SU-DHL-6 (cell line): ENCODE measurements at regions not wholly inside any gene's neighbourhood (a gene's known extent, or its start where the extent isn't known, plus 50 kb on each side); places are given as distances from the start of the nearest gene placed in this dataset.

Source experiments
- H2AFZ ChIP-seq: fragments of 200-600 bp; sonication (generic); 2 replicates; pipeline ENCODE4 v1.6.1; 2014; ENCODE audit warnings: low read depth, mild to moderate bottlenecking, moderate library complexity, mixed read lengths, antibody characterized with exemption, low read length; ENCODE audit not compliant: severe bottlenecking
- H3F3A ChIP-seq: fragments of 200-600 bp; shearing (Covaris generic); 2 replicates; pipeline ENCODE4 v1.6.0; 2016; ENCODE audit warnings: antibody characterized with exemption, mild to moderate bottlenecking; ENCODE audit not compliant: insufficient read depth
- H3K27ac ChIP-seq: fragments of 200-600 bp; sonication (generic); 2 replicates; pipeline ENCODE4 v1.5.1; 2016; ENCODE audit warnings: low read depth, mild to moderate bottlenecking, low read length, moderate library complexity, mixed read lengths
- H3K27me3 ChIP-seq: fragments of 200-600 bp; sonication (generic), shearing (Covaris generic); 2 replicates; pipeline ENCODE4 v1.6.0; 2014; ENCODE audit warnings: mild to moderate bottlenecking, low read length
- H3K36me3 ChIP-seq: fragments of 200-600 bp; sonication (generic); 2 replicates; pipeline ENCODE4 v1.6.1; 2014; ENCODE audit warnings: mild to moderate bottlenecking, low read length, mixed read lengths
- H3K4me2 ChIP-seq: fragments of 300-600, 200-600 bp; shearing (Covaris generic), sonication (generic); 2 replicates; pipeline ENCODE4 v1.6.0; 2014; ENCODE audit warnings: low read length, low read depth, mild to moderate bottlenecking; ENCODE audit not compliant: poor library complexity, severe bottlenecking
- H3K4me3 ChIP-seq: fragments of 200-600 bp; sonication (generic); 2 replicates; pipeline ENCODE4 v1.5.1; 2014; ENCODE audit warnings: antibody characterized with exemption, low read length, mild to moderate bottlenecking, mixed read lengths; ENCODE audit not compliant: insufficient read depth, poor library complexity, severe bottlenecking
- H3K79me2 ChIP-seq: fragments of 200-600 bp; sonication (generic); 2 replicates; pipeline ENCODE4 v1.6.1; 2014; ENCODE audit warnings: mild to moderate bottlenecking, low read length, moderate library complexity; ENCODE audit not compliant: insufficient read depth
- H3K9ac ChIP-seq: fragments of 200-600 bp; sonication (generic); 2 replicates; pipeline ENCODE4 v1.7.0; 2014; ENCODE audit warnings: mild to moderate bottlenecking, low read length
- H3K9me2 ChIP-seq: fragments of 200-600 bp; sonication (generic); replicated peaks from 2 replicates; pipeline ENCODE4 v1.6.1; 2014; ENCODE audit warnings: low read length; ENCODE audit not compliant: insufficient read depth
- H3K9me3 ChIP-seq: fragments of 200-600 bp; sonication (generic); 2 replicates; pipeline ENCODE4 v1.6.1; 2014; ENCODE audit warnings: low read length, mixed read lengths; ENCODE audit not compliant: insufficient read depth
- H4K20me1 ChIP-seq: fragments of 200-600 bp; sonication (generic); 2 replicates; pipeline ENCODE4 v1.6.1; 2014; ENCODE audit warnings: low read depth, mild to moderate bottlenecking, antibody characterized with exemption, low read length, moderate library complexity, mixed read lengths
- CTCF ChIP-seq: fragments of 200-600 bp; sonication (generic); IDR thresholded peaks from one replicate; pipeline ENCODE4 v1.5.1; 2017; ENCODE audit warnings: antibody characterized with exemption, mild to moderate bottlenecking, low read length, moderate library complexity; ENCODE audit not compliant: insufficient read depth, poor library complexity, severe bottlenecking
- EZH2phosphoT487 ChIP-seq: fragments of 200-600 bp; sonication (generic), shearing (Covaris generic); conservative IDR thresholded peaks from 2 replicates; pipeline ENCODE4 v1.6.1; 2018; ENCODE audit warnings: mild to moderate bottlenecking, antibody characterized with exemption, low read length, moderate library complexity, mixed read lengths

GRCh38 chr5:117738571-117738970 is 1163.9 kb upstream of the SEMA6A start:
- no peaks in the 10 kb centered on the region for H4K20me1 ChIP-seq
- H3F3A ChIP-seq = no peaks in the 10 kb centered on the region
- no peaks in the 10 kb centered on the region for H3K36me3 ChIP-seq
- no peak overlapping the region for H3K27ac ChIP-seq
- H3K27me3 ChIP-seq = no peaks in the 10 kb centered on the region
- no peaks in the 10 kb centered on the region for H3K9me3 ChIP-seq
- no peaks in the 10 kb centered on the region for H3K9me2 ChIP-seq
- TF ChIP-seq EZH2phosphoT487 (no peak), CTCF (no peak)
- no peak overlapping the region for H3K4me2 ChIP-seq
- no peak overlapping the region for H3K4me3 ChIP-seq
- H2AFZ ChIP-seq = no peak overlapping the region
- H3K79me2 ChIP-seq = no peaks in the 10 kb centered on the region
- H3K9ac ChIP-seq = no peak overlapping the region

- H3K79me2 ChIP-seq = no peaks in the 10 kb centered on the region
- H3K9ac ChIP-seq = no peak overlapping the region
- no peaks in the 10 kb centered on the region for H3K9me2 ChIP-seq
- no peaks in the 10 kb centered on the region for H3K36me3 ChIP-seq
- H3K9me3 ChIP-seq = no peaks in the 10 kb centered on the region
- H3K27ac ChIP-seq = no peak overlapping the region
- TF ChIP-seq CTCF (no peak), EZH2phosphoT487 (no peak)
- H4K20me1 ChIP-seq = no peaks in the 10 kb centered on the region
- no peaks in the 10 kb centered on the region for H3K27me3 ChIP-seq
- no peak overlapping the region for H2AFZ ChIP-seq
- H3K4me3 ChIP-seq = no peak overlapping the region
- no peaks in the 10 kb centered on the region for H3F3A ChIP-seq
- no peak overlapping the region for H3K4me2 ChIP-seq
Measured at GRCh38 chr5:117736698-117737097, 1162.1 kb upstream of the SEMA6A start.

- Histone ChIP-seq H3K4me3 (no peak overlapping the region), H2AFZ (no peak overlapping the region), H3K79me2 (no peaks in the 10 kb centered on the region), H3K9ac (no peak overlapping the region), H3K36me3 (no peaks in the 10 kb centered on the region), H3K9me3 (no peaks in the 10 kb centered on the region), H3K27ac (no peak overlapping the region), H3K4me2 (no peak overlapping the region), H3K27me3 (no peaks in the 10 kb centered on the region), H3F3A (no peaks in the 10 kb centered on the region), H3K9me2 (no peaks in the 10 kb centered on the region), H4K20me1 (no peaks in the 10 kb centered on the region)
- TF ChIP-seq EZH2phosphoT487 = no peak
- no peak for TF ChIP-seq CTCF
Measured at GRCh38 chr5:117734056-117734455, 1159.4 kb upstream of the SEMA6A start.

- Histone ChIP-seq H3K27me3 (no peaks in the 10 kb centered on the region), H3K4me3 (no peak overlapping the region), H3K9ac (no peak overlapping the region), H3K27ac (no peak overlapping the region), H3K9me3 (no peaks in the 10 kb centered on the region), H3K9me2 (no peaks in the 10 kb centered on the region), H2AFZ (no peak overlapping the region), H3K79me2 (no peaks in the 10 kb centered on the region), H4K20me1 (no peaks in the 10 kb centered on the region), H3F3A (no peaks in the 10 kb centered on the region), H3K4me2 (no peak overlapping the region), H3K36me3 (no peaks in the 10 kb centered on the region)
- no peak for TF ChIP-seq EZH2phosphoT487
- no peak for TF ChIP-seq CTCF
Measured at GRCh38 chr5:117733051-117733450, 1158.4 kb upstream of the SEMA6A start.
